NCI-H2227 (cell line): ENCODE measurements at regions not wholly inside any gene's neighbourhood (a gene's known extent, or its start where the extent isn't known, plus 50 kb on each side); places are given as distances from the start of the nearest gene placed in this dataset.
A peak's percentile ranks its signal among the peaks of the same experiment; 100 is the strongest.

ENCODE experiments used
- DNase-seq: peaks from one replicate; lab custom pipeline; 2025; ENCODE audit not compliant: unreplicated experiment; lab: John Stamatoyannopoulos, UW

- DNase-seq = peak; percentile 35
Observed at GRCh38 chr17:77819497-77819896, 139.0 kb upstream of the TNRC6C start.

- no peak for DNase-seq
Observed at GRCh38 chr17:77821114-77821513, 137.4 kb upstream of the TNRC6C start.

- no peak for DNase-seq
Observed at GRCh38 chr17:77822302-77823030, 136.0 kb upstream of the TNRC6C start.

GRCh38 chr17:77824102-77824779, 134.3 kb upstream of the TNRC6C start:
- no peak for DNase-seq

GRCh38 chr17:77824780-77825280, 133.7 kb upstream of the TNRC6C start:
- no peak for DNase-seq

- no peak for DNase-seq
Observed at GRCh38 chr17:77825621-77826020, 132.9 kb upstream of the TNRC6C start.

- DNase-seq = no peak
Observed at GRCh38 chr17:77826132-77826873, 132.2 kb upstream of the TNRC6C start.

- no peak for DNase-seq
Observed at GRCh38 chr17:77827039-77827438, 131.5 kb upstream of the TNRC6C start.

GRCh38 chr17:77827511-77827910, 131.0 kb upstream of the TNRC6C start:
- no peak for DNase-seq

- no peak for DNase-seq
Observed at GRCh38 chr17:77828749-77829539, 129.6 kb upstream of the TNRC6C start.

- DNase-seq = peak; percentile 12
Observed at GRCh38 chr17:77829843-77830799, 128.4 kb upstream of the TNRC6C start.

- DNase-seq = no peak
Observed at GRCh38 chr17:77830816-77831473, 127.6 kb upstream of the TNRC6C start.

- DNase-seq = no peak
Observed at GRCh38 chr17:77831474-77832179, 126.9 kb upstream of the TNRC6C start.

GRCh38 chr17:77832180-77832560, 126.3 kb upstream of the TNRC6C start:
- DNase-seq = no peak

- DNase-seq = no peak
Observed at GRCh38 chr17:77833769-77834168, 124.7 kb upstream of the TNRC6C start.

GRCh38 chr17:77834170-77835115, 124.1 kb upstream of the TNRC6C start:
- peak; percentile 5 for DNase-seq

- DNase-seq = no peak
Observed at GRCh38 chr17:77836557-77837041, 121.9 kb upstream of the TNRC6C start.
